ENCODE measurements at regions not wholly inside any gene's neighbourhood (a gene's known extent, or its start where the extent isn't known, plus 50 kb on each side); places are given as distances from the start of the nearest gene placed in this dataset.

DNA sequence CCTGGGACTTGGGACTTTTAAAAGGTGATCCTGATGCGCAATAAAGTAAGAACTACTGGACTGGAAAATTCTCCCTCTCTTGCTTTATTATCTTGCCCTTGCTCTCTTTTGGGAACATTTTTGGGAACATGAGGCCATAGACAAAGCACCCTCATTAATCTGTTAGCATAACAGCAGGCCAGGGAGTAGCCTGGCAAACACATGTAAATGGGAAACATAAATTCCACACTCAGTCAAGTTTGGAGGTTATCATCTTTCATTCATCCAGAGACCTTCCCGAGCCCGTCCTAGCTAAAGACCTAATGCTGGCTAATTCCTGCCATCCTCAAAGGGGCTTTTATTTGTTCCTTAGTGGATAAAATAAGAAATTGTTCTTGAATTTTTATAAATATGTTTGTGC lies 162.8 kb upstream of the ARX start:
- ATAC-seq: peak; percentile 84
- no peaks in the 10 kb centered on the region for H3K9me3 Mint-ChIP-seq
- no peaks in the 10 kb centered on the region for H3K36me3 Mint-ChIP-seq
- H3K27ac Mint-ChIP-seq: peak overlapping the region; percentile 83; the same call in 1 of the 2 replicates
- ChIA-PET POLR2A (no interaction called here), CTCF (interaction anchor here (1.2 to 1.3 kb wide), 2 partner anchors 13 to 35 kb away, joined by 5 to 7 read pairs; no protein-coding TSS in a partner anchor)
- H3K27me3 Mint-ChIP-seq (ENCODE audit: low read depth): no peaks in the 10 kb centered on the region
- no peak for TF ChIP-seq ZNF423 (CRISPR knock-in tag; IDR thresholded peaks at IDR 0.05)
- no peak for TF ChIP-seq MXD4 (CRISPR knock-in tag; IDR thresholded peaks at IDR 0.05; ENCODE audit: borderline replicate concordance)
- TF ChIP-seq, protein P1, sequence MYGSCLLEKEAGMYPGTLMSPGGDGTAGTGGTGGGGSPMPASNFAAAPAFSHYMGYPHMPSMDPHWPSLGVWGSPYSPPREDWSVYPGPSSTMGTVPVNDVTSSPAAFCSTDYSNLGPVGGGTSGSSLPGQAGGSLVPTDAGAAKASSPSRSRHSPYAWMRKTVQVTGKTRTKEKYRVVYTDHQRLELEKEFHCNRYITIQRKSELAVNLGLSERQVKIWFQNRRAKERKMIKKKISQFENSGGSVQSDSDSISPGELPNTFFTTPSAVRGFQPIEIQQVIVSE (CRISPR knock-in tag; IDR thresholded peaks at IDR 0.05; ENCODE audit: borderline replicate concordance): no peak
- TF ChIP-seq, protein P2, sequence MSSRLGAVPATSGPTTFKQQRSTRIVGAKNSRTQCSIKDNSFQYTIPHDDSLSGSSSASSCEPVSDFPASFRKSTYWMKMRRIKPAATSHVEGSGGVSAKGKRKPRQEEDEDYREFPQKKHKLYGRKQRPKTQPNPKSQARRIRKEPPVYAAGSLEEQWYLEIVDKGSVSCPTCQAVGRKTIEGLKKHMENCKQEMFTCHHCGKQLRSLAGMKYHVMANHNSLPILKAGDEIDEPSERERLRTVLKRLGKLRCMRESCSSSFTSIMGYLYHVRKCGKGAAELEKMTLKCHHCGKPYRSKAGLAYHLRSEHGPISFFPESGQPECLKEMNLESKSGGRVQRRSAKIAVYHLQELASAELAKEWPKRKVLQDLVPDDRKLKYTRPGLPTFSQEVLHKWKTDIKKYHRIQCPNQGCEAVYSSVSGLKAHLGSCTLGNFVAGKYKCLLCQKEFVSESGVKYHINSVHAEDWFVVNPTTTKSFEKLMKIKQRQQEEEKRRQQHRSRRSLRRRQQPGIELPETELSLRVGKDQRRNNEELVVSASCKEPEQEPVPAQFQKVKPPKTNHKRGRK (CRISPR knock-in tag; IDR thresholded peaks at IDR 0.05; ENCODE audit: borderline replicate concordance): no peak
- no peak for TF ChIP-seq ZNF138 (CRISPR knock-in tag; conservative IDR thresholded peaks at IDR 0.05)
- TF ChIP-seq, protein P3, sequence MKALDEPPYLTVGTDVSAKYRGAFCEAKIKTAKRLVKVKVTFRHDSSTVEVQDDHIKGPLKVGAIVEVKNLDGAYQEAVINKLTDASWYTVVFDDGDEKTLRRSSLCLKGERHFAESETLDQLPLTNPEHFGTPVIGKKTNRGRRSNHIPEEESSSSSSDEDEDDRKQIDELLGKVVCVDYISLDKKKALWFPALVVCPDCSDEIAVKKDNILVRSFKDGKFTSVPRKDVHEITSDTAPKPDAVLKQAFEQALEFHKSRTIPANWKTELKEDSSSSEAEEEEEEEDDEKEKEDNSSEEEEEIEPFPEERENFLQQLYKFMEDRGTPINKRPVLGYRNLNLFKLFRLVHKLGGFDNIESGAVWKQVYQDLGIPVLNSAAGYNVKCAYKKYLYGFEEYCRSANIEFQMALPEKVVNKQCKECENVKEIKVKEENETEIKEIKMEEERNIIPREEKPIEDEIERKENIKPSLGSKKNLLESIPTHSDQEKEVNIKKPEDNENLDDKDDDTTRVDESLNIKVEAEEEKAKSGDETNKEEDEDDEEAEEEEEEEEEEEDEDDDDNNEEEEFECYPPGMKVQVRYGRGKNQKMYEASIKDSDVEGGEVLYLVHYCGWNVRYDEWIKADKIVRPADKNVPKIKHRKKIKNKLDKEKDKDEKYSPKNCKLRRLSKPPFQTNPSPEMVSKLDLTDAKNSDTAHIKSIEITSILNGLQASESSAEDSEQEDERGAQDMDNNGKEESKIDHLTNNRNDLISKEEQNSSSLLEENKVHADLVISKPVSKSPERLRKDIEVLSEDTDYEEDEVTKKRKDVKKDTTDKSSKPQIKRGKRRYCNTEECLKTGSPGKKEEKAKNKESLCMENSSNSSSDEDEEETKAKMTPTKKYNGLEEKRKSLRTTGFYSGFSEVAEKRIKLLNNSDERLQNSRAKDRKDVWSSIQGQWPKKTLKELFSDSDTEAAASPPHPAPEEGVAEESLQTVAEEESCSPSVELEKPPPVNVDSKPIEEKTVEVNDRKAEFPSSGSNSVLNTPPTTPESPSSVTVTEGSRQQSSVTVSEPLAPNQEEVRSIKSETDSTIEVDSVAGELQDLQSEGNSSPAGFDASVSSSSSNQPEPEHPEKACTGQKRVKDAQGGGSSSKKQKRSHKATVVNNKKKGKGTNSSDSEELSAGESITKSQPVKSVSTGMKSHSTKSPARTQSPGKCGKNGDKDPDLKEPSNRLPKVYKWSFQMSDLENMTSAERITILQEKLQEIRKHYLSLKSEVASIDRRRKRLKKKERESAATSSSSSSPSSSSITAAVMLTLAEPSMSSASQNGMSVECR (CRISPR knock-in tag; IDR thresholded peaks at IDR 0.05; ENCODE audit: borderline replicate concordance): no peak
- peaks cover 58% of the 10 kb centered on the region for H3K4me1 Mint-ChIP-seq
- H3K4me3 Mint-ChIP-seq: peak overlapping the region; percentile 38
- DNase-seq (ENCODE audit: low spot score): no peak

DNA sequence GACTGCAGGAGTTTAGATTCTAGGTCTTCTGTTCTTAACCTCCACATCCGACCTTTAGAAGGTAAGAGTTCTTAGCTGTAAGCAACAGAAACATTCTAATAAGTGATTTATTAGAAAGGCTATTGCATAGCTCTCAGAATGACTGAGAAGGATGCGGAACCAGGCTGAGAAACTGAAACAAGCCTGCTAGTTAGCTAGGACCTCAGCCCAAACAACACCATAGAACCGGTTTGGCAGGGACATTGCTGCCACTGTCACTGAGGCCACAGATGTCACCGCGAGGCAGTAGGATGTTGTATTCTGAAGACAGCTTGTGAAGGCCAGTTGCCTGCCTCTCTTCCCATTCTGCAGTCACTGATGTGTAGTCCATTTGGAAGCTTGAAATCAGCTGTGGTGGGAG lies 160.0 kb upstream of the ARX start:
- DNase-seq (ENCODE audit: low spot score): no peak

More for the DNA sequence above, 160.0 kb upstream of the ARX start:
- Mint-ChIP-seq H3K4me3 (no peak overlapping the region), H3K4me1 (peaks cover 58% of the 10 kb centered on the region), H3K27me3 (ENCODE audit: low read depth) (no peaks in the 10 kb centered on the region), H3K9me3 (no peaks in the 10 kb centered on the region), H3K27ac (no peak overlapping the region), H3K36me3 (no peaks in the 10 kb centered on the region)
- ATAC-seq: no peak
- ChIA-PET CTCF (interaction anchor here (1.1 kb wide), 1 partner anchor 155 kb away, joined by 3 read pairs; no protein-coding TSS in a partner anchor), POLR2A (no interaction called here)
- TF ChIP-seq ZNF396 (CRISPR knock-in tag; IDR thresholded peaks at IDR 0.05; ENCODE audit: borderline replicate concordance) (no peak), JUN (CRISPR knock-in tag; IDR thresholded peaks at IDR 0.05) (no peak), ELF4 (CRISPR knock-in tag; IDR thresholded peaks at IDR 0.05; ENCODE audit: low read depth) (no peak), RELA (CRISPR knock-in tag; IDR thresholded peaks at IDR 0.05; ENCODE audit: borderline replicate concordance) (no peak)
- TF ChIP-seq, protein P4, sequence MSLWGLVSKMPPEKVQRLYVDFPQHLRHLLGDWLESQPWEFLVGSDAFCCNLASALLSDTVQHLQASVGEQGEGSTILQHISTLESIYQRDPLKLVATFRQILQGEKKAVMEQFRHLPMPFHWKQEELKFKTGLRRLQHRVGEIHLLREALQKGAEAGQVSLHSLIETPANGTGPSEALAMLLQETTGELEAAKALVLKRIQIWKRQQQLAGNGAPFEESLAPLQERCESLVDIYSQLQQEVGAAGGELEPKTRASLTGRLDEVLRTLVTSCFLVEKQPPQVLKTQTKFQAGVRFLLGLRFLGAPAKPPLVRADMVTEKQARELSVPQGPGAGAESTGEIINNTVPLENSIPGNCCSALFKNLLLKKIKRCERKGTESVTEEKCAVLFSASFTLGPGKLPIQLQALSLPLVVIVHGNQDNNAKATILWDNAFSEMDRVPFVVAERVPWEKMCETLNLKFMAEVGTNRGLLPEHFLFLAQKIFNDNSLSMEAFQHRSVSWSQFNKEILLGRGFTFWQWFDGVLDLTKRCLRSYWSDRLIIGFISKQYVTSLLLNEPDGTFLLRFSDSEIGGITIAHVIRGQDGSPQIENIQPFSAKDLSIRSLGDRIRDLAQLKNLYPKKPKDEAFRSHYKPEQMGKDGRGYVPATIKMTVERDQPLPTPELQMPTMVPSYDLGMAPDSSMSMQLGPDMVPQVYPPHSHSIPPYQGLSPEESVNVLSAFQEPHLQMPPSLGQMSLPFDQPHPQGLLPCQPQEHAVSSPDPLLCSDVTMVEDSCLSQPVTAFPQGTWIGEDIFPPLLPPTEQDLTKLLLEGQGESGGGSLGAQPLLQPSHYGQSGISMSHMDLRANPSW (CRISPR knock-in tag; conservative IDR thresholded peaks at IDR 0.05; ENCODE audit: low read depth): no peak
- TF ChIP-seq, protein P5, sequence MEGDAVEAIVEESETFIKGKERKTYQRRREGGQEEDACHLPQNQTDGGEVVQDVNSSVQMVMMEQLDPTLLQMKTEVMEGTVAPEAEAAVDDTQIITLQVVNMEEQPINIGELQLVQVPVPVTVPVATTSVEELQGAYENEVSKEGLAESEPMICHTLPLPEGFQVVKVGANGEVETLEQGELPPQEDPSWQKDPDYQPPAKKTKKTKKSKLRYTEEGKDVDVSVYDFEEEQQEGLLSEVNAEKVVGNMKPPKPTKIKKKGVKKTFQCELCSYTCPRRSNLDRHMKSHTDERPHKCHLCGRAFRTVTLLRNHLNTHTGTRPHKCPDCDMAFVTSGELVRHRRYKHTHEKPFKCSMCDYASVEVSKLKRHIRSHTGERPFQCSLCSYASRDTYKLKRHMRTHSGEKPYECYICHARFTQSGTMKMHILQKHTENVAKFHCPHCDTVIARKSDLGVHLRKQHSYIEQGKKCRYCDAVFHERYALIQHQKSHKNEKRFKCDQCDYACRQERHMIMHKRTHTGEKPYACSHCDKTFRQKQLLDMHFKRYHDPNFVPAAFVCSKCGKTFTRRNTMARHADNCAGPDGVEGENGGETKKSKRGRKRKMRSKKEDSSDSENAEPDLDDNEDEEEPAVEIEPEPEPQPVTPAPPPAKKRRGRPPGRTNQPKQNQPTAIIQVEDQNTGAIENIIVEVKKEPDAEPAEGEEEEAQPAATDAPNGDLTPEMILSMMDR (IDR thresholded peaks at IDR 0.05): no peak
- TF ChIP-seq, protein P6, sequence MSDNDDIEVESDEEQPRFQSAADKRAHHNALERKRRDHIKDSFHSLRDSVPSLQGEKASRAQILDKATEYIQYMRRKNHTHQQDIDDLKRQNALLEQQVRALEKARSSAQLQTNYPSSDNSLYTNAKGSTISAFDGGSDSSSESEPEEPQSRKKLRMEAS (CRISPR knock-in tag; IDR thresholded peaks at IDR 0.05): no peak
- TF ChIP-seq, protein P7, sequence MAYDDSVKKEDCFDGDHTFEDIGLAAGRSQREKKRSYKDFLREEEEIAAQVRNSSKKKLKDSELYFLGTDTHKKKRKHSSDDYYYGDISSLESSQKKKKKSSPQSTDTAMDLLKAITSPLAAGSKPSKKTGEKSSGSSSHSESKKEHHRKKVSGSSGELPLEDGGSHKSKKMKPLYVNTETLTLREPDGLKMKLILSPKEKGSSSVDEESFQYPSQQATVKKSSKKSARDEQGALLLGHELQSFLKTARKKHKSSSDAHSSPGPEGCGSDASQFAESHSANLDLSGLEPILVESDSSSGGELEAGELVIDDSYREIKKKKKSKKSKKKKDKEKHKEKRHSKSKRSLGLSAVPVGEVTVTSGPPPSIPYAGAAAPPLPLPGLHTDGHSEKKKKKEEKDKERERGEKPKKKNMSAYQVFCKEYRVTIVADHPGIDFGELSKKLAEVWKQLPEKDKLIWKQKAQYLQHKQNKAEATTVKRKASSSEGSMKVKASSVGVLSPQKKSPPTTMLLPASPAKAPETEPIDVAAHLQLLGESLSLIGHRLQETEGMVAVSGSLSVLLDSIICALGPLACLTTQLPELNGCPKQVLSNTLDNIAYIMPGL (CRISPR knock-in tag; IDR thresholded peaks at IDR 0.05): no peak

All from WTC11 (cell line).